Endometrium (tissue), 2 donors: ENCODE measurements at regions not wholly inside any gene's neighbourhood (a gene's known extent, or its start where the extent isn't known, plus 50 kb on each side); places are given as distances from the start of the nearest gene placed in this dataset.
"Not testable (repeated sequence)": the region's sequence is repeated elsewhere in the genome, so short reads cannot be mapped to it uniquely, and the experiment has no call there.

Source experiments
- FAIRE-seq: peaks from 2 replicates; lab custom pipeline; 2012; peaks lifted over from hg19 to GRCh38; lab: Jason Lieb, UNC
- donor health status: control.
- donor health status: control.

GRCh38 chr1:121573881-121574504 is 389.2 kb downstream of the SRGAP2C start:
- not testable (repeated sequence) for FAIRE-seq

GRCh38 chr1:121574505-121574899 is 389.7 kb downstream of the SRGAP2C start:
- FAIRE-seq: not testable (repeated sequence)

- FAIRE-seq: not testable (repeated sequence)
Measured at GRCh38 chr1:121582898-121583297, 398.1 kb downstream of the SRGAP2C start.

- no peak for FAIRE-seq
Measured at GRCh38 chr1:121586369-121587229, 401.8 kb downstream of the SRGAP2C start.

GRCh38 chr1:121587230-121587569 is 402.4 kb downstream of the SRGAP2C start:
- no peak for FAIRE-seq

GRCh38 chr1:121587777-121588176 is 403.0 kb downstream of the SRGAP2C start:
- no peak for FAIRE-seq

GRCh38 chr1:121594096-121594495 is 409.3 kb downstream of the SRGAP2C start:
- FAIRE-seq: no peak

GRCh38 chr1:121595089-121595488 is 410.3 kb downstream of the SRGAP2C start:
- FAIRE-seq: no peak

- not testable (repeated sequence) for FAIRE-seq
Measured at GRCh38 chr1:121604843-121605444, 420.2 kb downstream of the SRGAP2C start.

- FAIRE-seq: not testable (repeated sequence)
Measured at GRCh38 chr1:121607499-121607898, 422.7 kb downstream of the SRGAP2C start.
